PC-9 (cell line): ENCODE measurements at regions not wholly inside any gene's neighbourhood (a gene's known extent, or its start where the extent isn't known, plus 50 kb on each side); places are given as distances from the start of the nearest gene placed in this dataset.

ENCODE experiments used
- BruUV-seq: library from RNA; stranded (reverse); fragments of 400-500 nt; replicated peaks from 2 replicates; lab custom pipeline; 2021; lab: Mats Ljungman, UMichigan
- CTCF ChIA-PET: fragments of 300-600 bp; sonication (Branson Sonifier 250); formaldehyde crosslinking; loops from one replicate; lab custom pipeline; 2022; ENCODE audit warnings: antibody characterized with exemption; lab: Charles Lee
- POLR2A ChIA-PET: fragments of 300-600 bp; sonication (Branson Sonifier 250); formaldehyde crosslinking; loops from one replicate; lab custom pipeline; 2022; ENCODE audit warnings: antibody characterized with exemption; ENCODE audit not compliant: unreplicated experiment; lab: Charles Lee
- DNase-seq, 2 experiments: peaks; one replicate each; pipeline versions ENCODE4 v3.0.0 to v3.0.0-alpha.2; 2015 to 2022; ENCODE audit warnings: mixed read lengths in 1 of 2
- H2AFZ ChIP-seq: fragments of 200-600 bp; sonication (generic); 2 replicates; pipeline ENCODE4 v1.8.1; 2017; ENCODE audit warnings: antibody characterized with exemption
- H3F3A ChIP-seq: fragments of 200-600 bp; sonication (generic); 2 replicates; pipeline ENCODE4 v1.8.1; 2017; ENCODE audit warnings: antibody characterized with exemption, mild to moderate bottlenecking, low read depth; ENCODE audit not compliant: insufficient read depth
- H3K27ac ChIP-seq: fragments of 200-600 bp; sonication (generic); 2 replicates; pipeline ENCODE4 v1.6.1; 2016; ENCODE audit warnings: mixed run types
- H3K27me3 ChIP-seq: fragments of 200-600 bp; sonication (generic); 2 replicates; pipeline ENCODE4 v1.6.1; 2016; ENCODE audit warnings: low read depth, mixed run types; ENCODE audit not compliant: insufficient read depth
- H3K36me3 ChIP-seq: fragments of 200-600 bp; sonication (generic); 2 replicates; pipeline ENCODE4 v1.6.1; 2016; ENCODE audit warnings: low read depth, mixed run types
- H3K4me1 ChIP-seq: fragments of 200-600 bp; sonication (generic); replicated peaks from 2 replicates; pipeline ENCODE4 v1.6.1; 2016; ENCODE audit warnings: mixed run types; ENCODE audit not compliant: insufficient read depth
- H3K4me2 ChIP-seq: fragments of 200-600 bp; sonication (generic); 2 replicates; pipeline ENCODE4 v1.6.1; 2017; ENCODE audit warnings: mixed run types
- H3K4me3 ChIP-seq: fragments of 200-600 bp; sonication (generic); 2 replicates; pipeline ENCODE4 v1.6.1; 2016; ENCODE audit warnings: mixed run types
- H3K79me2 ChIP-seq: fragments of 200-600 bp; sonication (generic); 2 replicates; pipeline ENCODE4 v1.6.1; 2017; ENCODE audit warnings: low read depth, mixed run types
- H3K9me2 ChIP-seq: fragments of 200-600 bp; sonication (generic); 2 replicates; pipeline ENCODE4 v1.8.1; 2017; ENCODE audit warnings: mild to moderate bottlenecking; ENCODE audit not compliant: insufficient read depth
- H3K9me3 ChIP-seq: fragments of 200-600 bp; sonication (generic); 2 replicates; pipeline ENCODE4 v1.8.1; 2016; ENCODE audit warnings: low read depth; ENCODE audit not compliant: insufficient read depth
- H4K20me1 ChIP-seq: fragments of 200-600 bp; sonication (generic); 2 replicates; pipeline ENCODE4 v1.8.1; 2017; ENCODE audit not compliant: insufficient read depth
- EZH2 ChIP-seq: fragments of 200-600 bp; sonication (generic); IDR thresholded peaks from 2 replicates; pipeline ENCODE4 v1.8.0; 2017; ENCODE audit warnings: antibody characterized with exemption, low read depth
- intact Hi-C: fragments of 100-400 bp; cut with micrococcal nuclease; formaldehyde crosslinking; loops from one replicate; pipeline ENCODE4 v1.10.0; 2022; ENCODE audit not compliant: unreplicated experiment
- TF ChIP-seq, protein P1 (sequence below): fragments of 200-600 bp; sonication (generic); conservative IDR thresholded peaks from 2 replicates; pipeline ENCODE4 v1.6.1; 2017; ENCODE audit warnings: mixed run types, antibody characterized with exemption, mild to moderate bottlenecking, moderate library complexity

GRCh38 chr15:39253552-39253951 lies 327.3 kb upstream of the THBS1 start:
- Histone ChIP-seq H3K27me3 (no peaks in the 10 kb centered on the region), H3K4me3 (no peak overlapping the region), H3K4me2 (no peak overlapping the region), H3K36me3 (no peaks in the 10 kb centered on the region), H3F3A (no peaks in the 10 kb centered on the region), H3K27ac (no peak overlapping the region), H3K4me1 (no peaks in the 10 kb centered on the region), H3K9me3 (no peaks in the 10 kb centered on the region), H4K20me1 (no peaks in the 10 kb centered on the region), H3K79me2 (no peaks in the 10 kb centered on the region), H3K9me2 (no peaks in the 10 kb centered on the region), H2AFZ (no peak overlapping the region)
- BruUV-seq, result no TSS peak
- POLR2A ChIA-PET, result interaction anchor here (0.6 kb wide), 1 partner anchor 451 kb away, joined by 3 read pairs; no protein-coding TSS in a partner anchor
- intact Hi-C loops, result no loop called here
- CTCF ChIA-PET, result no interaction called here
- no peak for DNase-seq
- TF ChIP-seq, protein P1, sequence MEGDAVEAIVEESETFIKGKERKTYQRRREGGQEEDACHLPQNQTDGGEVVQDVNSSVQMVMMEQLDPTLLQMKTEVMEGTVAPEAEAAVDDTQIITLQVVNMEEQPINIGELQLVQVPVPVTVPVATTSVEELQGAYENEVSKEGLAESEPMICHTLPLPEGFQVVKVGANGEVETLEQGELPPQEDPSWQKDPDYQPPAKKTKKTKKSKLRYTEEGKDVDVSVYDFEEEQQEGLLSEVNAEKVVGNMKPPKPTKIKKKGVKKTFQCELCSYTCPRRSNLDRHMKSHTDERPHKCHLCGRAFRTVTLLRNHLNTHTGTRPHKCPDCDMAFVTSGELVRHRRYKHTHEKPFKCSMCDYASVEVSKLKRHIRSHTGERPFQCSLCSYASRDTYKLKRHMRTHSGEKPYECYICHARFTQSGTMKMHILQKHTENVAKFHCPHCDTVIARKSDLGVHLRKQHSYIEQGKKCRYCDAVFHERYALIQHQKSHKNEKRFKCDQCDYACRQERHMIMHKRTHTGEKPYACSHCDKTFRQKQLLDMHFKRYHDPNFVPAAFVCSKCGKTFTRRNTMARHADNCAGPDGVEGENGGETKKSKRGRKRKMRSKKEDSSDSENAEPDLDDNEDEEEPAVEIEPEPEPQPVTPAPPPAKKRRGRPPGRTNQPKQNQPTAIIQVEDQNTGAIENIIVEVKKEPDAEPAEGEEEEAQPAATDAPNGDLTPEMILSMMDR, result no peak
- no peak for TF ChIP-seq EZH2

DNA sequence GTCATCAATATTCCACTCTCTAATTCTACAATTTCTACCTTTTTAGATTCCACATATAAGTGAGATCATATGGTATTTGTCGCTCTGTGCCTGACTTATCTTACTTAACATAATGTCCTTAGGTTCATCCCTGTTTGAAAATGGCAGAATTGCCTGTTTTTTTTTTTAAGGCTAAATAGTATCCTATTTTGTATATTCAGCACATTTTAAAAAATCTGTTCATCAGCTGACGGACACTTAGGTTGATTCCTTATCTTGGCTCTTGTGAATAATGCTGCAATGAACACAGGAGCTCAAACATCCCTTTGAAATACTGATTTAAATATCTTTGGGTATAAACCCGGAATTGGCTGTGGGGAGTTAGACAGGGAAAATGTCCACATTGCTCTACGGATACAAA lies 326.7 kb upstream of the THBS1 start:
- no peak overlapping the region for H3K4me3 ChIP-seq
- intact Hi-C loops, result no loop called here
- H4K20me1 ChIP-seq, result no peaks in the 10 kb centered on the region
- BruUV-seq, result no TSS peak
- H3K36me3 ChIP-seq, result no peaks in the 10 kb centered on the region
- no peaks in the 10 kb centered on the region for H3K9me2 ChIP-seq
- no peak overlapping the region for H2AFZ ChIP-seq
- POLR2A ChIA-PET, result interaction anchor here (0.6 kb wide), 1 partner anchor 452 kb away, joined by 3 read pairs; no protein-coding TSS in a partner anchor
- H3F3A ChIP-seq, result no peaks in the 10 kb centered on the region
- no peak overlapping the region for H3K27ac ChIP-seq
- CTCF ChIA-PET, result no interaction called here
- H3K4me2 ChIP-seq, result no peak overlapping the region
- H3K27me3 ChIP-seq, result no peaks in the 10 kb centered on the region
- H3K4me1 ChIP-seq, result no peaks in the 10 kb centered on the region
- H3K79me2 ChIP-seq, result no peaks in the 10 kb centered on the region
- no peaks in the 10 kb centered on the region for H3K9me3 ChIP-seq
- DNase-seq, result no peak
- TF ChIP-seq, protein P1, result no peak
- no peak for TF ChIP-seq EZH2

DNA sequence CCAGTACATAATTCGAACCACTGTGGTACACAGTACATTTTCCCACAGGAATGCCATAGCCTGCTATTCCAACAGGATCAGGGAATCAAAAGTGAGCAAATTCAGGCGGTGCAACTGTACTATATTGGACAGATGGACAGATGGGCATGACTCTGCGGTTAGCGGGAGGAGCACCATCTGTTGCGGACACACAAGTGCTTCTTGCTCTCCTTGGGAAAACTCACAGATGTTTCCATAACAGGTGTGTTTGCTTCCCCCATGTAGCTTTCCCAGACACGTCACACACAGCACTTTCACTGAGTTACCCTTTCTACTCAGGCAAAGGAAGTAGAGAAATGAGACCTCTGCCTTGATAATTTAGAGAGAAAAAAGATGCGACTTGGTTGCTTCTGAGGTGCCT lies 325.1 kb upstream of the THBS1 start:
- no peaks in the 10 kb centered on the region for H3K36me3 ChIP-seq
- H3K27ac ChIP-seq, result no peak overlapping the region
- no peak overlapping the region for H3K4me3 ChIP-seq
- no peak for DNase-seq
- no peaks in the 10 kb centered on the region for H3K79me2 ChIP-seq
- H3K9me2 ChIP-seq, result no peaks in the 10 kb centered on the region
- no peak overlapping the region for H2AFZ ChIP-seq
- H3K4me2 ChIP-seq, result no peak overlapping the region
- no peak for TF ChIP-seq EZH2
- TF ChIP-seq, protein P1, result no peak
- ChIA-PET CTCF (no interaction called here), POLR2A (no interaction called here)
- H3F3A ChIP-seq, result no peaks in the 10 kb centered on the region
- no TSS peak for BruUV-seq
- no peaks in the 10 kb centered on the region for H3K9me3 ChIP-seq
- no peaks in the 10 kb centered on the region for H3K4me1 ChIP-seq
- no peaks in the 10 kb centered on the region for H3K27me3 ChIP-seq
- intact Hi-C loops, result no loop called here
- H4K20me1 ChIP-seq, result no peaks in the 10 kb centered on the region
